ENCODE measurements at regions not wholly inside any gene's neighbourhood (a gene's known extent, or its start where the extent isn't known, plus 50 kb on each side); places are given as distances from the start of the nearest gene placed in this dataset.

GRCh38 chr11:37026741-37027140, 428.7 kb upstream of the RAG2 start (continued):
- TF ChIP-seq ZNF687 (CRISPR knock-in tag; IDR thresholded peaks at IDR 0.05) (no peak), ZNF317 (CRISPR knock-in tag; IDR thresholded peaks at IDR 0.05) (no peak), ISL2 (CRISPR knock-in tag; IDR thresholded peaks at IDR 0.05) (no peak), HNRNPUL1 (IDR thresholded peaks at IDR 0.05; ENCODE audit: low read depth, low read length) (no peak), HNF4A (CRISPR knock-in tag; IDR thresholded peaks at IDR 0.05) (no peak), MATR3 (CRISPR knock-in tag; IDR thresholded peaks at IDR 0.05) (no peak)

- no peak for DNase-seq (ENCODE audit: low spot score)
- no peak overlapping the region for H3K4me3 ChIP-seq (replicated peaks in 1 of 3; ENCODE audit: insufficient read depth in 1 of 3, low read depth in 2 of 3, low read length in 3 of 3)
- no TSS peak for BruUV-seq (replicated peaks)
- H3K4me1 ChIP-seq (ENCODE audit: insufficient read depth, low read length) = no peaks in the 10 kb centered on the region
- H3K9ac ChIP-seq (ENCODE audit: insufficient read depth, low read depth, low read length) = no peak overlapping the region
- H3K36me3 ChIP-seq (replicated peaks in 1 of 2; ENCODE audit: control insufficient read depth in 1 of 2, insufficient read depth in 2 of 2, low read length in 2 of 2) = no peaks in the 10 kb centered on the region
- in situ Hi-C loops (cut with HindIII; ENCODE audit: extremely low pct_ligation_motif_present, low pct_unique_long_range_greater_than_20kb) = no loop called here
- POLR2A ChIA-PET = no interaction called here
- H3K79me2 ChIP-seq (ENCODE audit: insufficient read depth, low read length) = no peaks in the 10 kb centered on the region
- no peaks in the 10 kb centered on the region for H4K20me1 ChIP-seq (ENCODE audit: insufficient read depth, low read length)
- no peaks in the 10 kb centered on the region for H3K27me3 ChIP-seq (ENCODE audit: control insufficient read depth in 1 of 2, insufficient read depth in 2 of 2, low read length in 2 of 2)
- no peak overlapping the region for H2AFZ ChIP-seq (ENCODE audit: low read length)
- intact Hi-C loops (cut with micrococcal nuclease; ENCODE audit: unreplicated experiment) = no loop called here
- no peaks in the 10 kb centered on the region for H3K9me3 ChIP-seq (ENCODE audit: low read length)
- ATAC-seq = no peak
- TF ChIP-seq HDAC1 (CRISPR knock-in tag; IDR thresholded peaks at IDR 0.05) = no peak
- TF ChIP-seq ZNF709 (CRISPR knock-in tag; IDR thresholded peaks at IDR 0.05) = no peak
- TF ChIP-seq ELF3 (CRISPR knock-in tag; IDR thresholded peaks at IDR 0.05) = no peak
- TF ChIP-seq YEATS2 (CRISPR knock-in tag; IDR thresholded peaks at IDR 0.05; ENCODE audit: borderline replicate concordance) = no peak
- TF ChIP-seq U2AF2 (IDR thresholded peaks at IDR 0.05; ENCODE audit: low read depth, low read length) = no peak
- TF ChIP-seq ZNF558 (CRISPR knock-in tag; IDR thresholded peaks at IDR 0.05; ENCODE audit: borderline replicate concordance) = no peak
- no peak for TF ChIP-seq SRSF4 (IDR thresholded peaks at IDR 0.05; ENCODE audit: low read depth, low read length, poor library complexity, severe bottlenecking)
- TF ChIP-seq ZNF136 (CRISPR knock-in tag; IDR thresholded peaks at IDR 0.05; ENCODE audit: low read depth) = no peak
- 2% methylated on average over 3 of the region's 3 CpGs for WGBS (ENCODE audit: low lambda C conversion rate)
- no peak for FAIRE-seq
- CTCF ChIA-PET (ENCODE audit: low intra/inter-chr PET ratio, low total read pairs) = no interaction called here
- no peak overlapping the region for H3K27ac ChIP-seq (ENCODE audit: extremely low read length, insufficient read depth, low read length)
- H3K4me2 ChIP-seq (ENCODE audit: low read depth, low read length) = no peak overlapping the region
Measured at GRCh38 chr11:37026326-37026725, 428.3 kb upstream of the RAG2 start.

All from HepG2 (cell line).